Prostate gland (tissue), 2 donors: ENCODE measurements at regions not wholly inside any gene's neighbourhood (a gene's known extent, or its start where the extent isn't known, plus 50 kb on each side); places are given as distances from the start of the nearest gene placed in this dataset.

Experiments used
- POLR2A ChIP-seq: fragments of 450-650 bp; IDR thresholded peaks from one replicate; pipeline ENCODE4 v1.6.1; 2016; ENCODE audit warnings: antibody characterized with exemption, mild to moderate bottlenecking
- TF ChIP-seq, protein P1 (sequence below), 4 experiments: fragments of 200-600 bp in 2 of 4; fragments of 450-650 bp in 2 of 4; sonication (generic) in 2 of 4; IDR thresholded peaks; 1 replicate in 3 of 4; 2 replicates in 1 of 4; pipeline ENCODE4 v1.5.1; 2016 to 2019; ENCODE audit warnings: antibody characterized with exemption in 4 of 4, mild to moderate bottlenecking in 2 of 4, moderate library complexity in 2 of 4

- no peak for TF ChIP-seq POLR2A
- TF ChIP-seq, protein P1, sequence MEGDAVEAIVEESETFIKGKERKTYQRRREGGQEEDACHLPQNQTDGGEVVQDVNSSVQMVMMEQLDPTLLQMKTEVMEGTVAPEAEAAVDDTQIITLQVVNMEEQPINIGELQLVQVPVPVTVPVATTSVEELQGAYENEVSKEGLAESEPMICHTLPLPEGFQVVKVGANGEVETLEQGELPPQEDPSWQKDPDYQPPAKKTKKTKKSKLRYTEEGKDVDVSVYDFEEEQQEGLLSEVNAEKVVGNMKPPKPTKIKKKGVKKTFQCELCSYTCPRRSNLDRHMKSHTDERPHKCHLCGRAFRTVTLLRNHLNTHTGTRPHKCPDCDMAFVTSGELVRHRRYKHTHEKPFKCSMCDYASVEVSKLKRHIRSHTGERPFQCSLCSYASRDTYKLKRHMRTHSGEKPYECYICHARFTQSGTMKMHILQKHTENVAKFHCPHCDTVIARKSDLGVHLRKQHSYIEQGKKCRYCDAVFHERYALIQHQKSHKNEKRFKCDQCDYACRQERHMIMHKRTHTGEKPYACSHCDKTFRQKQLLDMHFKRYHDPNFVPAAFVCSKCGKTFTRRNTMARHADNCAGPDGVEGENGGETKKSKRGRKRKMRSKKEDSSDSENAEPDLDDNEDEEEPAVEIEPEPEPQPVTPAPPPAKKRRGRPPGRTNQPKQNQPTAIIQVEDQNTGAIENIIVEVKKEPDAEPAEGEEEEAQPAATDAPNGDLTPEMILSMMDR (IDR thresholded peaks at IDR 0.05): no peak
Measured at GRCh38 chr17:63024201-63024600, 58.2 kb downstream of the TANC2 start.
